Prostate gland (tissue), 2 donors: ENCODE measurements at regions not wholly inside any gene's neighbourhood (a gene's known extent, or its start where the extent isn't known, plus 50 kb on each side); places are given as distances from the start of the nearest gene placed in this dataset.

Experiments used
- DNase-seq: peaks from one replicate; pipeline ENCODE4 v3.0.0-alpha.2; 2019; ENCODE audit warnings: low spot score
- H3K27ac ChIP-seq, 2 donors: fragments of 200-600 bp; sonication (generic); 2 replicates each; pipeline ENCODE4 v1.5.1; 2017 to 2019
- H3K27me3 ChIP-seq: fragments of 200-600 bp; sonication (generic); replicated peaks from 2 replicates; pipeline ENCODE4 v1.5.1; 2019; ENCODE audit not compliant: insufficient read depth
- H3K36me3 ChIP-seq, 2 donors: fragments of 200-600 bp; sonication (generic); 1 replicate in 1 of 2; 2 replicates in 1 of 2; pipeline versions ENCODE4 v1.5.1 to v1.8.1; 2017 to 2019
- H3K4me1 ChIP-seq: fragments of 200-600 bp; sonication (generic); replicated peaks from 2 replicates; pipeline ENCODE4 v1.5.1; 2019
- H3K4me3 ChIP-seq, 2 donors: fragments of 200-600 bp; sonication (generic); 2 replicates each; pipeline ENCODE4 v1.5.1; 2017 to 2019
- H3K9me3 ChIP-seq: fragments of 200-600 bp; sonication (generic); 2 replicates; pipeline ENCODE4 v1.5.1; 2017
- POLR2A ChIP-seq: fragments of 450-650 bp; IDR thresholded peaks from one replicate; pipeline ENCODE4 v1.6.1; 2016; ENCODE audit warnings: antibody characterized with exemption, mild to moderate bottlenecking
- POLR2AphosphoS5 ChIP-seq: sonication (generic); formaldehyde crosslinking; IDR thresholded peaks from one replicate; pipeline ENCODE4 v1.6.1; 2017; ENCODE audit warnings: antibody characterized with exemption
- WGBS: methylation state at CpG from one replicate; pipeline ENCODE4 v1.1.5; 2018; 5-methylcytosine and 5-hydroxymethylcytosine counted together
- intact Hi-C: fragments of 100-400 bp; cut with DNase I; formaldehyde crosslinking; loops from one replicate; pipeline ENCODE4 v1.14.2; 2022
- TF ChIP-seq, protein P1 (sequence below), 4 experiments: fragments of 200-600 bp in 2 of 4; fragments of 450-650 bp in 2 of 4; sonication (generic) in 2 of 4; IDR thresholded peaks; 1 replicate in 3 of 4; 2 replicates in 1 of 4; pipeline ENCODE4 v1.5.1; 2016 to 2019; ENCODE audit warnings: antibody characterized with exemption in 4 of 4, mild to moderate bottlenecking in 2 of 4, moderate library complexity in 2 of 4

DNA sequence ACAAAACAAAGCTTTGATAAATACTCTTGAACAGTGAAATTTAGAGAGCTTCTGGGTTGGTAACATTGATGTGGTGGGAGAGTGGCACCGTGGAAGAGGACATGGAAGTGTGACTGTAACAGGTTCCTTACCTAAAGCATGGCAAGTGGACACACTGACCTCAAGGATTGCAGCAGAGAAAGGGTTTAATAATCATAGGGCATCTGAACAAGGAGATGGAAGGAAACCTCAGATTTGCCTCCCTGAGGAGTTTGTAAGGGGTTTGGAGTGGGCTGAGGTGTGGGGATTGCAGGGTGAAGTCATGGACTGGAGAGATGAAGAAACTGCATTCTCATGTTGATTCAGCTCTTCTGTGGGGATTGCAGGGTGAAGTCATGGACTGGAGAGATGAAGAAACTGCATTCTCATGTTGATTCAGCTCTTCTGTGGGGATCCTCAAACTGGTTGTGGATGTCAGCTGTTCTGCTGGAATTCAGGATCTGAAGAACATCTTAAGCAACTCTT, 83.8 kb upstream of the TLK1 start:
- Histone ChIP-seq H3K9me3 (no peaks in the 10 kb centered on the region), H3K4me3 (no peak overlapping the region), H3K36me3 (no peaks in the 10 kb centered on the region), H3K27ac (no peak overlapping the region), H3K27me3 (no peaks in the 10 kb centered on the region), H3K4me1 (no peaks in the 10 kb centered on the region)
- 94% methylated on average over 1 of the region's 1 CpG for WGBS
- DNase-seq: no peak
- intact Hi-C loops: no loop called here
- TF ChIP-seq, protein P1, sequence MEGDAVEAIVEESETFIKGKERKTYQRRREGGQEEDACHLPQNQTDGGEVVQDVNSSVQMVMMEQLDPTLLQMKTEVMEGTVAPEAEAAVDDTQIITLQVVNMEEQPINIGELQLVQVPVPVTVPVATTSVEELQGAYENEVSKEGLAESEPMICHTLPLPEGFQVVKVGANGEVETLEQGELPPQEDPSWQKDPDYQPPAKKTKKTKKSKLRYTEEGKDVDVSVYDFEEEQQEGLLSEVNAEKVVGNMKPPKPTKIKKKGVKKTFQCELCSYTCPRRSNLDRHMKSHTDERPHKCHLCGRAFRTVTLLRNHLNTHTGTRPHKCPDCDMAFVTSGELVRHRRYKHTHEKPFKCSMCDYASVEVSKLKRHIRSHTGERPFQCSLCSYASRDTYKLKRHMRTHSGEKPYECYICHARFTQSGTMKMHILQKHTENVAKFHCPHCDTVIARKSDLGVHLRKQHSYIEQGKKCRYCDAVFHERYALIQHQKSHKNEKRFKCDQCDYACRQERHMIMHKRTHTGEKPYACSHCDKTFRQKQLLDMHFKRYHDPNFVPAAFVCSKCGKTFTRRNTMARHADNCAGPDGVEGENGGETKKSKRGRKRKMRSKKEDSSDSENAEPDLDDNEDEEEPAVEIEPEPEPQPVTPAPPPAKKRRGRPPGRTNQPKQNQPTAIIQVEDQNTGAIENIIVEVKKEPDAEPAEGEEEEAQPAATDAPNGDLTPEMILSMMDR (IDR thresholded peaks at IDR 0.05): no peak
- TF ChIP-seq POLR2AphosphoS5 (no peak), POLR2A (no peak)

DNA sequence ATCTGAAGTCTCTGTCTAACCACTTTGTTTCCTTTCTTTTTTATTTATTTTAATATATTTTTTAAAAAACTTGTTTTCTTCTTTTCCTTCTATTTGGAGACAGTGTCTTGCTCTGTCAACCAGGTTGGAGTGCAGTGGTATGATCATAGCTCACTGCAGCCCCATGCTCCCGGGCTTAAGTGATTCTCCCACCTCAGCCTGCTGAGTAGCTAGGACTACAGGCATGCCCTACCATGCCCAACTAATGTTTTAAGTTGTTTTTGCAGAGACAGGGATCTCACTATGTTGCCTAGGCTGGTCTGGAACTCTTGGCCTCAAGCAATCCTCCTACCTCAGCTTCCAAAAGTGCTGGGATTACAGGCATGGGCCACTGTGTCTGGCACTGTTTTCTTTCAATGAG, 81.1 kb upstream of the TLK1 start:
- no peak for TF ChIP-seq POLR2A
- no peak for TF ChIP-seq POLR2AphosphoS5
- TF ChIP-seq, protein P1 (IDR thresholded peaks at IDR 0.05): no peak
- intact Hi-C loops: no loop called here
- Histone ChIP-seq H3K36me3 (no peaks in the 10 kb centered on the region), H3K9me3 (no peaks in the 10 kb centered on the region), H3K27ac (no peak overlapping the region), H3K4me3 (no peak overlapping the region), H3K27me3 (no peaks in the 10 kb centered on the region), H3K4me1 (no peaks in the 10 kb centered on the region)
- DNase-seq: no peak
- WGBS: 41% methylated on average over 1 of the region's 1 CpG

DNA sequence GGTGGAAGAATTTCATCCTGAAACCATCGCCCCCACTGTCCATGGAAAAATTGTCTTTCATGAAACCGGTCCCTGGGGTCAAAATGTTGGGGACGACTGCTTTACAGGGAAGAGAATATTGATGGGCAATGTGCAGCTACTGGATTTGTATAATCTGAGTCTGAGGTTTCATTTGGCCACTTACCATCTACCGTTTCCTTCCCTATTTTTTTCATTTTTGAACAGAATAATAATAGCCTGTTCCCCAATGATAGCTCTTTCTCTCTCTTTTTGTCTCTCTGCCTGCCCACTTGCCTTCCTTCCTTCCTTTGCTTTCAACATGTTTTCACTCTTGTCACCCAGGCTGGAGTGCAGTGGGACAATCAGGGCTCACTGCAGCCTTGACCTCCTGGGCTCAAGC, 78.3 kb upstream of the TLK1 start:
- Histone ChIP-seq H3K4me3 (no peak overlapping the region), H3K9me3 (no peaks in the 10 kb centered on the region), H3K27me3 (no peaks in the 10 kb centered on the region), H3K36me3 (no peaks in the 10 kb centered on the region), H3K4me1 (no peaks in the 10 kb centered on the region), H3K27ac (no peak overlapping the region)
- no peak for DNase-seq
- intact Hi-C loops: no loop called here
- no peak for TF ChIP-seq POLR2AphosphoS5
- TF ChIP-seq, protein P1 (IDR thresholded peaks at IDR 0.05): no peak
- 83% methylated on average over 4 of the region's 4 CpGs for WGBS

DNA sequence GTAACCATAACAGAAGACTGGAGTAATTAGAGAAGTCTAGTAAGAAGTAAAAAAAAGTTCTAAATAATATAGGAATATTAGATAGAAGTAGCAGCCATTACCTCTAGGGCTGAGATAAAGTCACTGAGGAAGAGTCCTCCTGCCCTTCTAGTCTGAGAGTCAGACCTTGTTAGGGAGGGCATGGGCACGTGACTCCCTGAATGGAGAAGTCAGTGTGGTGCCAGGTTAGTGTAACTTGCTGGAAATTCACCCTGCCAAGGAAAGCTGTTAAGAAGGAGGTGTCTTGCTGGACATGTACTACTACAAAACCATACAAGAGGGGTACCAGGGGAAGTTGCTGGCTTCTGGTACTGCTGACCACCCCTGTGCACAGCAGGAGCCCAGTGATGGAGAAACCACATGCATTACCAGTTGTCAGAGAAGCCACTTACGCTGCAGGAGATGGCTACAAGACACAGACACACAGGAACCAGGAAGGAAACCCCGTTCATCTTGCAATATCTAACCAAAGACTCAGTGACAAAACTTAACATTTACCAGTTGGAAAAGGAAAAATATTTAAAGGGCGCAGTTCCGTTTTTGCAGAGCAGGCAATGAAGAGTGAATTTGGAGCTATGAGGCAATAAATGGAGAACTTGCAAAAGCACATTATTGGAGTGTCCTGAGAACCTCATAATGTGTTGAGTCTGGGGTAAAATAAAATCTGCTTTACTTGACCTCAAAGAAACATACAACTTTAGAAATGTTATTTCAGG, 77.2 kb upstream of the TLK1 start:
- no peaks in the 10 kb centered on the region for H3K36me3 ChIP-seq
- H3K27ac ChIP-seq: no peak overlapping the region
- H3K27me3 ChIP-seq: no peaks in the 10 kb centered on the region
- WGBS: 81% methylated on average over 5 of the region's 5 CpGs
- no peaks in the 10 kb centered on the region for H3K9me3 ChIP-seq
- no peaks in the 10 kb centered on the region for H3K4me1 ChIP-seq
- intact Hi-C loops: no loop called here
- TF ChIP-seq POLR2AphosphoS5: no peak
- TF ChIP-seq, protein P1 (IDR thresholded peaks at IDR 0.05): no peak
- H3K4me3 ChIP-seq: no peak overlapping the region
- DNase-seq: no peak

DNA sequence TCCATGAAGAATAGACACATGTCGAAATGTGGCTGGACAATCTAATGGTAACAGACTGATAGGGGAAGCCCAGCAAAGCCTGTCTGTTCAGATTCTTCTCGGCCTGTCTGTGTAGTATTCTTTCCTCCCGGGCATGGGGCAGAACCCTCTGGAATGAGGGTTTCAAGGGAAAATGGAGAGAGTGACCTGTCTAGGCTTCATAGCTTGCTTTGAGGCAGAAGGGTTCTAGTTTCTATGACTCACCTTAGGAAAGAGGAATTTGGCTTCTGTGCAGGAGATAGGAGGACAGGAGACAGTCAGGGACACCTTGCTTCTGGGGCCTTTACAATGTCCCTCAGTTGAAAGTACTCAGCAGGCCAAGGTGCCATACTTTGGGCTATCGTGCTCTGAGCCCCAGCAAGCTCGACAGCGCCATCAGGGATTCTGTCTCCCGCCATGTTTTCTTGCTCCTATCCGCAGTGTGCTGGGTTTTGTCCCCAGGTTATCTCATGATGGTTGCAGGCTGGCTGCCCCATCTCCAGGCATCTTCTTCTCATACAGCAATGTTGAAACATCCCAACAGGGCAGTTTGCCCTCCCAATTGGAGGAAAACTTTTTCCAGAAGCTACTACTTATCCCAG, 74.7 kb upstream of the TLK1 start:
- Histone ChIP-seq H3K27ac (no peak overlapping the region), H3K36me3 (no peaks in the 10 kb centered on the region), H3K27me3 (no peaks in the 10 kb centered on the region), H3K9me3 (no peaks in the 10 kb centered on the region), H3K4me3 (no peak overlapping the region), H3K4me1 (no peaks in the 10 kb centered on the region)
- TF ChIP-seq, protein P1 (IDR thresholded peaks at IDR 0.05): no peak
- no peak for TF ChIP-seq POLR2AphosphoS5
- no peak for TF ChIP-seq POLR2A
- no peak for DNase-seq
- intact Hi-C loops: no loop called here
- WGBS: 93% methylated on average over 8 of the region's 8 CpGs
